ENCODE measurements at regions not wholly inside any gene's neighbourhood (a gene's known extent, or its start where the extent isn't known, plus 50 kb on each side); places are given as distances from the start of the nearest gene placed in this dataset.

- no peak overlapping the region for H3K4me3 ChIP-seq (ENCODE audit: low read depth, low read length)
- TF ChIP-seq CTCF (IDR thresholded peaks at IDR 0.05; ENCODE audit: low read depth, low read length, missing control alignments): no peak
- in situ Hi-C loops (cut with HindIII; ENCODE audit: low sequenced_read_pairs): no loop called here
- DNase-seq (ENCODE audit: low read depth): no peak
These were observed 1112.3 kb upstream of the SEMA6A start for GRCh38 chr5:117686926-117687325.

DNA sequence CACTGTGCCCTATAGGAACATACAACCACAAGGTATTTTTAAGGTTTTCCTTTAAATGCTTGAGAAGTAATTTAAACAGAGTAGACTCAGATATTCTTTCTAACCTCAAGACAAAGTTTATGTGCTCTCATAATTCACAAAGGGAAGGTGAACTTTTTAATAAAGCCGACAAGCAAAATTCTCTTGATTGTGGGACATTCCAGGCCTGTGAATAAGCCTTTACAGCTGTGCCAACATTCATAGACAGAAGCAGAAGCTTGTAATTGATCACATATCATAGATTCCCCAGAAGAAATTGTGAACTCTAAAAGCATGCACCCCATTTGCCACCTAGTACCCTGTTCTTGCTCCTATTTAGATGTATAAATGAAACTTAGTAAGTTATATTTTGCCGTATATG is 1107.8 kb upstream of the SEMA6A start:
- peak; percentile 28 for DNase-seq (ENCODE audit: low read depth)
- in situ Hi-C loops (cut with HindIII; ENCODE audit: low sequenced_read_pairs): no loop called here
- TF ChIP-seq CTCF (IDR thresholded peaks at IDR 0.05; ENCODE audit: low read depth, low read length, missing control alignments): no peak
- H3K4me3 ChIP-seq (ENCODE audit: low read depth, low read length): no peak overlapping the region

DNA sequence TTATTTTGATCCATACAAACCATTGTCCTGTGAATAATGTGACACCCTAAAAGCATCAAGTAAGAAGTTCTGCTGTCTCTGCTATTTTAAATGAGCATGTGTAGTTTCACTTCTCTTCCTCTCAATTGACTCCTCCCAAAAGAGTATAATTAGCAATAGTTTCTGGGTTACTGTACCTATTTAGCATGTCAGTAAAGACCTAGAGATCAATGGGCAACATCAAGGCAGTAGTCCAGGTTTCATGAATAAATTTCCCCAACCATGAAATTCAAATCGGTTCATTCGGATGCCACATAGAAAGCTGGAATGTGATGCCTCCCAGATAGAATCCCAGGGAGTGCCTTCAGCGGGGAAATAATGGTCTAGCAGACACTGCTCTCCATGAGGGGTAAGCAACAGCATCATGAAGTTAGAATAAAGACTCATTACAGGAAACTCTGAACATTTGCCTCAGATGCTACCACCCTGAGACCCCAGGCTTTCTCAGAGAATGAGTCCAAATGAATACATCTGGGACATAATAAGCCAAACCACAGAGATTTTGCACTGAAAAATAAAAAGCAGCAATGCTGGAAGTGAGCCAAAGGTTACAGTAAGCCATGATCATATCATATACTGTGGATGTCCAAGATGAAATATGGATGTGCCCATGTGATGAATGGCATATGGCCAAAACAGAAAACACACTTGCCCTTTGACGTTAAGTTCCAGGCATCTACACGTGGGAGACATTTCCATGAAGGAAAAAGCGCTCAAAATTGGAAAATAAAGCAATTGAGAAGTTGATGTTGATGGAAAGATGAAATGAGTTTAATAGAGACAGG is 1107.0 kb upstream of the SEMA6A start:
- peak; percentile 44 for DNase-seq (ENCODE audit: low read depth)
- no peak for TF ChIP-seq CTCF (IDR thresholded peaks at IDR 0.05; ENCODE audit: low read depth, low read length, missing control alignments)
- in situ Hi-C loops (cut with HindIII; ENCODE audit: low sequenced_read_pairs): no loop called here
- H3K4me3 ChIP-seq (ENCODE audit: low read depth, low read length): no peak overlapping the region

DNA sequence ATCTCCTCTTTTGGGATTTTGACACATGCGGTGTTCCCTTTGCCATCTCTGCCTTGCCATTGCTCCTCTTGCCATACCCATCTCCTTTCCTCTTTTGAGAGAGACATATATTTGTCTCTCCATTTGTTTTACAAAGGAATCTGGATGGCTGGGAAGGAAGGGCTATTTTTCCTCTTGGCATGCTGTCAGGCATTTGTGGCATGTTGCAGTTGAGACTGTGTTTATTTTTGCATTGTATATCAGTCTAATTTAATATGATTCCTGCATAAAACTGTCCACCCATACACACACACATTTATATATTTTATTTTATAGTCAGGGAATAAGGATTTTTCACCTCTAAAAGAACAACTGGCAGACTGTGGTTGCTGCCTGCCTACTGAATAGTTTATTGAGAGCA is 1105.8 kb upstream of the SEMA6A start:
- in situ Hi-C loops (cut with HindIII; ENCODE audit: low sequenced_read_pairs): no loop called here
- no peak for TF ChIP-seq CTCF (IDR thresholded peaks at IDR 0.05; ENCODE audit: low read depth, low read length, missing control alignments)
- H3K4me3 ChIP-seq (ENCODE audit: low read depth, low read length): no peak overlapping the region
- DNase-seq (ENCODE audit: low read depth): peak; percentile 16

DNA sequence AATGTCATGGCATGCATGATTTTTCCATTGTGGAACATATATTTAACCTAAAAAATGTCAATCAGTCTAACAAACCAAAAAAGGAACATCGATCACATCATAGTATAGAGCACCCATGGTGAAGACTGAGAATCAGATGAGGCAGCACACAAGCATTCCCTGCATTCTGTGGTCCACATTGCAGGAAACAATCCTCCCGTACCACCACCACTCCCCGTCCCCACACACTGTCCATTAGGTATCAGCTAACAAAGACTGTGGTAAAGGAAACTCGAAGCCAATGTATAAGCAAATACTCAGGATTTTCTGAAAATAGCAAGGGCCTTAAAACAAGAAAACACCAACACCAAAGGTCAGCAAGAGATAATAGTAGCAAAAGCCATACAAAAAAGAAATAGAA is 1104.4 kb upstream of the SEMA6A start:
- peak; percentile 20 for DNase-seq (ENCODE audit: low read depth)
- TF ChIP-seq CTCF (IDR thresholded peaks at IDR 0.05; ENCODE audit: low read depth, low read length, missing control alignments): no peak
- in situ Hi-C loops (cut with HindIII; ENCODE audit: low sequenced_read_pairs): no loop called here
- no peak overlapping the region for H3K4me3 ChIP-seq (ENCODE audit: low read depth, low read length)

GRCh38 chr5:117675646-117676045 is 1101.0 kb upstream of the SEMA6A start:
- in situ Hi-C loops (cut with HindIII; ENCODE audit: low sequenced_read_pairs): no loop called here
- DNase-seq (ENCODE audit: low read depth): no peak
- H3K4me3 ChIP-seq (ENCODE audit: low read depth, low read length): no peak overlapping the region
- TF ChIP-seq CTCF (IDR thresholded peaks at IDR 0.05; ENCODE audit: low read depth, low read length, missing control alignments): no peak
